ENCODE measurements at regions not wholly inside any gene's neighbourhood (a gene's known extent, or its start where the extent isn't known, plus 50 kb on each side); places are given as distances from the start of the nearest gene placed in this dataset.

- H3K4me3 ChIP-seq = no peak overlapping the region
- no peak for DNase-seq (ENCODE audit: low spot score)
- no peak for TF ChIP-seq CTCF (IDR thresholded peaks at IDR 0.05)
- H3K27ac ChIP-seq = peak overlapping the region in 1 of 2 donors; percentile 45
Measured at GRCh38 chr3:14252321-14253021, 73.9 kb downstream of the LSM3 start.

- H3K4me3 ChIP-seq = no peak overlapping the region
- no peak for DNase-seq (ENCODE audit: low spot score)
- no peak for TF ChIP-seq CTCF (IDR thresholded peaks at IDR 0.05)
- H3K27ac ChIP-seq = peak overlapping the region in 1 of 2 donors; percentile 45
Measured at GRCh38 chr3:14253022-14253706, 74.5 kb downstream of the LSM3 start.

- Histone ChIP-seq H3K4me3 (no peak overlapping the region), H3K27ac (peak overlapping the region in 1 of 2 donors; percentile 20)
- no peak for DNase-seq (ENCODE audit: low spot score)
Measured at GRCh38 chr3:14253707-14254382, 75.2 kb downstream of the LSM3 start.

GRCh38 chr3:14254812-14255702, 76.4 kb downstream of the LSM3 start:
- no peak overlapping the region for H3K27ac ChIP-seq
- no peak overlapping the region for H3K4me3 ChIP-seq
- no peak for DNase-seq (ENCODE audit: low spot score)
- TF ChIP-seq CTCF (IDR thresholded peaks at IDR 0.05) = no peak

More at GRCh38 chr3:14253707-14254382, 75.2 kb downstream of the LSM3 start:
- TF ChIP-seq CTCF (IDR thresholded peaks at IDR 0.05) = no peak

GRCh38 chr3:14256046-14256445, 77.4 kb downstream of the LSM3 start:
- Histone ChIP-seq H3K27ac (no peak overlapping the region), H3K4me3 (no peak overlapping the region)
- no peak for TF ChIP-seq CTCF (IDR thresholded peaks at IDR 0.05)
- no peak for DNase-seq (ENCODE audit: low spot score)

GRCh38 chr3:14256561-14257342, 78.1 kb downstream of the LSM3 start:
- H3K27ac ChIP-seq = no peak overlapping the region
- H3K4me3 ChIP-seq = no peak overlapping the region
- no peak for TF ChIP-seq CTCF (IDR thresholded peaks at IDR 0.05)
- no peak for DNase-seq (ENCODE audit: low spot score)
